Spleen (tissue), 7 donors: ENCODE measurements at regions not wholly inside any gene's neighbourhood (a gene's known extent, or its start where the extent isn't known, plus 50 kb on each side); places are given as distances from the start of the nearest gene placed in this dataset.

Source experiments
- CTCF ChIP-seq, 11 experiments: fragments of 200-600 bp in 7 of 11; fragments of 450-650 bp in 4 of 11; sonication (generic) in 4 of 11; IDR thresholded peaks in 8 of 11; conservative IDR thresholded peaks in 3 of 11; 1 replicate in 7 of 11; 2 replicates in 4 of 11; pipeline versions ENCODE4 v1.4.0 to v1.8.0; 2016 to 2021; ENCODE audit warnings: antibody characterized with exemption in 11 of 11, inconsistent platforms in 4 of 11, mild to moderate bottlenecking in 1 of 11
- POLR2A ChIP-seq, 3 donors: fragments of 450-650 bp; IDR thresholded peaks; one replicate each; pipeline ENCODE4 v1.5.1; 2017; ENCODE audit warnings: antibody characterized with exemption in 3 of 3, mild to moderate bottlenecking in 1 of 3
- donor health status: DM: no; HTN: no; CAD: no; lungs with moderate emphysema.
- donor health status: DM: no; HTN: no; CAD: no.
- donor health status: DM: no; HTN: no; CAD: no.

- no peak for TF ChIP-seq CTCF (IDR thresholded peaks at IDR 0.05 in 8 of 11, conservative IDR thresholded peaks at IDR 0.05 in 3 of 11)
- TF ChIP-seq POLR2A (IDR thresholded peaks at IDR 0.05) = no peak
Observed at GRCh38 chr5:176181271-176181855, 56.9 kb upstream of the SIMC1 start.
